ENCODE measurements at regions not wholly inside any gene's neighbourhood (a gene's known extent, or its start where the extent isn't known, plus 50 kb on each side); places are given as distances from the start of the nearest gene placed in this dataset.
"Not testable (repeated sequence)": the region's sequence is repeated elsewhere in the genome, so short reads cannot be mapped to it uniquely, and the experiment has no call there.

DNA sequence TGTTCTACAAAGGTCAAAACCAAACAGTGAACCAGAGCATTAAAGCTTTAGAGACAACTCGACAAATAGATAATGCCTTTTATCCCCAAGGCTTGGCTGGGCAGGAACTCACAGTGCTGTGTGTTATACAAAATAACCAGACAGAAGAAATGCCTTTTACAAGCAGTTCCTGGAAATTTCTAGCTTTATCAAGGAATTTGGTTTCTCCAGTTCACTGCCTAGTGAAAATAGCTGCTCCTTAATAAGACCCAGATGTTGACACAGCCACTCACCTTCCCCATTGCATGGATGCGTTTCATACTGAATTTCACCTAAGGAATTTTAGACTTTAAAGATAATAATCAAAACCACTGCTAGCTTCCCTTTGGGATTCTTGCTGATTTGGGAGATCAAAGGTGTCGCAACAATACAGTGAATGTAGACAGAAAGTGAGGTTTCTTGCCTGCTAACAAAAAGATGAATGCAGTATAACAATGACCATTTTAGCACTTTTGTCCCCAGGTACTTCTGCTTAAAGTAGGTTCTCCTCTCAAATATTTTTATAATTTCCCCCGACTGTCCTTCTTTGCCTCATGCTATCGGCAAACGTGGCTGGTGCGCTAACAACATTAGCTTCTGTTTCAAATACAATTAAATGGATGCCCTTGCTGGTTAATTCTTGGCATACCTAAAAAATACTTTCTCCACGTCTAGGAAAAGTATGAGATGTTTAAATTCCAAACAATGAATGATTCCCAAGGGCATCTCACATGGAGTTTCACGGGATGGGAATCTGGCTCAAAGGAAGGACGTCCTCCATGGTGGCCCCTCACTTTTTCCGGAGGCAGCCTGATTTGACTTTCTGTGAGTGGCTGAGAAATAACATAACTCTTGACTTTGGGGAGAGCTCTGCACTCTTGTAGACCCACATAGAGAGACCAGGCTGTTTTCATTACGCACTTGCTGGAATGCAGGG, 162.4 kb downstream of the C12orf75 start:
- H3K4me3 ChIP-seq (ENCODE audit: low read depth, low read length) = no peak overlapping the region
- H3K9me3 ChIP-seq = no peaks in the 10 kb centered on the region
- H3K27me3 ChIP-seq = no peaks in the 10 kb centered on the region
- no peak for DNase-seq
- H3K4me1 ChIP-seq = no peaks in the 10 kb centered on the region
- TF ChIP-seq, protein P1, sequence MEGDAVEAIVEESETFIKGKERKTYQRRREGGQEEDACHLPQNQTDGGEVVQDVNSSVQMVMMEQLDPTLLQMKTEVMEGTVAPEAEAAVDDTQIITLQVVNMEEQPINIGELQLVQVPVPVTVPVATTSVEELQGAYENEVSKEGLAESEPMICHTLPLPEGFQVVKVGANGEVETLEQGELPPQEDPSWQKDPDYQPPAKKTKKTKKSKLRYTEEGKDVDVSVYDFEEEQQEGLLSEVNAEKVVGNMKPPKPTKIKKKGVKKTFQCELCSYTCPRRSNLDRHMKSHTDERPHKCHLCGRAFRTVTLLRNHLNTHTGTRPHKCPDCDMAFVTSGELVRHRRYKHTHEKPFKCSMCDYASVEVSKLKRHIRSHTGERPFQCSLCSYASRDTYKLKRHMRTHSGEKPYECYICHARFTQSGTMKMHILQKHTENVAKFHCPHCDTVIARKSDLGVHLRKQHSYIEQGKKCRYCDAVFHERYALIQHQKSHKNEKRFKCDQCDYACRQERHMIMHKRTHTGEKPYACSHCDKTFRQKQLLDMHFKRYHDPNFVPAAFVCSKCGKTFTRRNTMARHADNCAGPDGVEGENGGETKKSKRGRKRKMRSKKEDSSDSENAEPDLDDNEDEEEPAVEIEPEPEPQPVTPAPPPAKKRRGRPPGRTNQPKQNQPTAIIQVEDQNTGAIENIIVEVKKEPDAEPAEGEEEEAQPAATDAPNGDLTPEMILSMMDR (IDR thresholded peaks at IDR 0.05; ENCODE audit: low read depth, low read length) = no peak
- no peaks in the 10 kb centered on the region for H3K36me3 ChIP-seq

DNA sequence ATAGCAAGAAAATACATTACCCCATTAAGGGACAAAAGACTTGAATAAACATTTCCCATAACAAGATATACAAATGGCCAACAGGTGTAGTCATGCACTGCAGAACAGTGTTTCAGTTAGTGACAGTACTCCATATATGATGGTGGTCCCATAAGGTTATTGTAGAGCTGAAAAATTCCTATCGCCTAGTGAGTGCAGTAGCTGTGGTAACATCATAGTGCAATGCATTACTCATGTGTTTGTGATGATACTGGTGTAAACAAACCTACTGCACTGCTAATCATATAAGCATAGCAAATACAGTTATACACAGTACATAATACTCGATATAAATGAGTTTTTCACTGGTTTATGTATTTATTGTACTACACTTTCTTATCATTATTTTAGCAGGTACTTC, 168.7 kb downstream of the C12orf75 start:
- Histone ChIP-seq H3K36me3 (no peaks in the 10 kb centered on the region), H3K4me3 (ENCODE audit: low read depth, low read length) (no peak overlapping the region), H3K4me1 (no peaks in the 10 kb centered on the region), H3K9me3 (no peaks in the 10 kb centered on the region), H3K27me3 (no peaks in the 10 kb centered on the region)
- DNase-seq = no peak
- TF ChIP-seq, protein P1 (IDR thresholded peaks at IDR 0.05; ENCODE audit: low read depth, low read length) = no peak

DNA sequence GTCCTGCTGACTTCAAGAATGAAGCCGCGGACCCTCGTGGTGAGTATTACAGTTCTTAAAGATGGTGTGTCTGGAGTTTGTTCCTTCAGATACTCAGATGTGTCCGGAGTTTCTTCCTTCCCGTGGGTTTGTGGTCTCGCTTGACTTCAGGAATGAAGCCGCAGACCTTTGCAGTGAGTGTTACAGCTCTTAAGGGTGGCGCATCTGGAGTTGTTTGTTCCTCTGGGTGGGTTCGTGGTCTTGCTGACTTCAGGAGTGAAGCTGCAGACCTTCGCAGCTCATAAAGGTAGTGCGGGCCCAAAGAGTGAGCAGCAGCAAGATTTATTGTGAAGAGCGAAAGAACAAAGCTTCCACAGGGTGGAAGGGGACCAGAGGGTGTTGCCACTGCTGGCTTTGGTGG, 170.2 kb downstream of the C12orf75 start:
- not testable (repeated sequence) for H3K9me3 ChIP-seq

DNA sequence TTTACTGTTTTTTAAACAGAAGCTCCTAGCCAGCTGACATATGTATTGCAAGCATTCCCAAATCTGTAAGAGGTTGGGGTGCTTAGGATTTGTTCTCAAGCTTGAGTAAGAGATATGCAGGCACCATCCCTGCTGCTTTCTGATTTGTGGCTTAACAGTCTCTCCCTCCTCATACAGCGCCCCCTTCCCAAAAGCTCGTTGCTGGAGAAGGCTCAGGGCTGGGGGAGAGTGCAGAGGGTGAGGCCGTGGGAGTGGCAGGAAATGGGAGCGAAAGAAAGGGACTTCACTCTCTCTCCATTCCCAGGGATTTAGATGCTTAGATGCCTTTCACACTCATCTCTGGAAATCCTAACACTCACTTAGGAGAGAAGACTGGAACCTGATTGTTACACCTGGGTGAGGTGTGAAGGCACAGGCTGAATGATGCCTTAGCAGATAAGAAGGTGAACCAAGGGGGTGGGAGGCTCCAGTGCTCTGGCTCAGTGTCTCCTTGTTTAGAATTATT, 172.0 kb downstream of the C12orf75 start:
- DNase-seq = no peak
- no peak overlapping the region for H3K4me3 ChIP-seq (ENCODE audit: low read depth, low read length)
- H3K36me3 ChIP-seq = no peaks in the 10 kb centered on the region
- no peaks in the 10 kb centered on the region for H3K9me3 ChIP-seq
- H3K27me3 ChIP-seq = no peaks in the 10 kb centered on the region
- H3K4me1 ChIP-seq = no peaks in the 10 kb centered on the region
- TF ChIP-seq, protein P1 (IDR thresholded peaks at IDR 0.05; ENCODE audit: low read depth, low read length) = no peak

More for the DNA sequence above, 170.2 kb downstream of the C12orf75 start:
- DNase-seq; H3K4me3 ChIP-seq (ENCODE audit: low read depth, low read length); H3K4me1 ChIP-seq; H3K27me3 ChIP-seq; H3K36me3 ChIP-seq: not testable (repeated sequence)

DNA sequence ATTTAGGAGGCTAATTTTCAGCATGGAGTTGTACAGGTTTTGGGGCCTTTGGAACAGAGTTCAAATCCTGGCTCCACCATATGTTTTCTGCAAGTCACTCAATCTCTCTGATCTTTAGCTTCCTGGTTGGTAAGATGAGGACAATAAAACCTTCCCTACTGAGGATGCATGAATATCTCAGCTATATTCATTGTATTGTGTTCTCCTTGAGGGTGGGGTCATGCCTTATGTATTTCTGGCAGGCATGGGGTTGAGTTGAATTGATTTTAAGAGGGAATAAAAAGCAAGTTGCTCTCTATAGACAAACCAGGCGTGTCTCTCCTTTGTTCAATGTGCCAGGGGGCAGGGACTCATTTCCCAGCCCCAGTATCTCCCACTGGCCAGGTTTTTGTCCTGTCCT, 173.1 kb downstream of the C12orf75 start:
- no peaks in the 10 kb centered on the region for H3K36me3 ChIP-seq
- no peaks in the 10 kb centered on the region for H3K9me3 ChIP-seq
- H3K27me3 ChIP-seq = no peaks in the 10 kb centered on the region
- no peak overlapping the region for H3K4me3 ChIP-seq (ENCODE audit: low read depth, low read length)
- TF ChIP-seq, protein P1 (IDR thresholded peaks at IDR 0.05; ENCODE audit: low read depth, low read length) = no peak
- H3K4me1 ChIP-seq = no peaks in the 10 kb centered on the region
- DNase-seq = no peak

DNA sequence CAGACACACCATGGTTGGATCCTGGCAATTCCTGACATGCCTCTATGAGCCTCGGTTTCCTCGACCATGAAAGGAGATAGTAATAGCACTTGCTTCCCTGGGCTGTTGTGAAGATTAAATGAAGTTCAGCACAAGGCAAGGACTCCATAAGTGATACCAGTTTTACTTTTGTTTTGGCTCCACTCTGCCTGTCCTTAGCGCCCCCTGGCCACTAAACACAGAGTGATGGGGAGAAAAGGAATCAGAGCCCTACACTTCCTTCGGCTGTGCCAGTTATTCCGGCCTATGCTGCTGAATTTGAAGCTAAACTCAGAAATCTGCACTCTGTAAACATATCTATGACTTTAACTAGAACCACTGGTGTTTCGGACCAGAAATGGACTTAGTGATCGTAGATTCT, 173.8 kb downstream of the C12orf75 start:
- no peaks in the 10 kb centered on the region for H3K4me1 ChIP-seq
- no peak for DNase-seq

More for the DNA sequence above, 173.8 kb downstream of the C12orf75 start:
- TF ChIP-seq, protein P1 (IDR thresholded peaks at IDR 0.05; ENCODE audit: low read depth, low read length) = no peak
- Histone ChIP-seq H3K27me3 (no peaks in the 10 kb centered on the region), H3K36me3 (no peaks in the 10 kb centered on the region), H3K9me3 (no peaks in the 10 kb centered on the region), H3K4me3 (ENCODE audit: low read depth, low read length) (no peak overlapping the region)

All from BE2C (cell line).